H4 (cell line): ENCODE measurements at regions not wholly inside any gene's neighbourhood (a gene's known extent, or its start where the extent isn't known, plus 50 kb on each side); places are given as distances from the start of the nearest gene placed in this dataset.
A peak's percentile ranks its signal among the peaks of the same experiment; 100 is the strongest.
"Not testable (repeated sequence)": the region's sequence is repeated elsewhere in the genome, so short reads cannot be mapped to it uniquely, and the experiment has no call there.

Experiments used
- DNase-seq: peaks from one replicate; pipeline ENCODE4 v3.0.0-alpha.2; 2015; ENCODE audit warnings: low spot score

GRCh38 chr12:105524961-105525360 lies 194.5 kb downstream of the C12orf75 start:
- DNase-seq = no peak

GRCh38 chr12:105534068-105534467 lies 203.6 kb downstream of the C12orf75 start:
- DNase-seq = no peak

GRCh38 chr12:105535033-105535432 lies 204.5 kb downstream of the C12orf75 start:
- DNase-seq = not testable (repeated sequence)

GRCh38 chr12:105538880-105539279 lies 208.4 kb downstream of the C12orf75 start:
- DNase-seq = no peak

- DNase-seq = no peak
These were observed 209.2 kb downstream of the C12orf75 start for GRCh38 chr12:105539735-105540134.

GRCh38 chr12:105547786-105548185 lies 217.3 kb downstream of the C12orf75 start:
- DNase-seq = no peak

- no peak for DNase-seq
These were observed 218.1 kb downstream of the C12orf75 start for GRCh38 chr12:105548626-105549025.

DNA sequence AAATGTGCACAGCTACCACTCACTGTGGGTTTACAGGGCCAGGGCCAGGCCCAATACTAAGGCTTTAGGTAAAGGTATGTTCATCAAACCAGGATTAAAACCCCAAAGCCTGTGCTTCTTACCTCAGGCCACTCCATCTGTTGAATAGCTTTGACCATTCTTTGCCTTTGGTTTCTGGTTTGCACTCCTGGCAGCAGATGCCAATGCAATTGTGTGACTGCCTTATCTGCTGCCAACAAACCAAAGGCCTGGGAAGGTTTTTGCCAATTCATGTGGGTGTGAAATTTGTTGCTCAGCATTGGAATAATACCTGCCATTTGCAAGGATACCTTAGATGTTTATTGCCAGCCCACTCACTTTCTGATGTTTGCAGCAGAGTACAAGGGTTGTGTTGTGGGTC lies 221.6 kb downstream of the C12orf75 start:
- no peak for DNase-seq

DNA sequence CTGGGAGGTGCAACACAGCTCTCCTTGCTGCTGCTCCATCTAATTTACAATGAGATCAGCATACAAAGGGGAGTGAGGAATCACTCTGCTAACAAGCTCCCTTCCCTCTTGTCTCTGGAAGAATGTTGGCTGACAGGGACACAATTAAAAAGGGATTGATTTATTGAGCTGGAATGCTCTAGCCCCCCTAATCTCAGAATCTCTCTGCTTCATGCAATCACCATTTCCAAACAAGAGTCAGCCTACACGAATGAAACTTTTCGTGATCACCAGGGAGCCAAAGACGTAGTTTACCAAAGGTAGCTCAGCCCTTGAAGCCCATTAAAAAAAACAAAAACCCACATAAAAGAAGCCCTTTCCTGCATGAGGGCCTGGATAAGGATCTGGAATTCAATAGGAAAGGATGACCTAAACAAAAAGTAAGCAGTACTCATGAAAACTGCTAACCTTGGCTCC lies 223.8 kb downstream of the C12orf75 start:
- DNase-seq = no peak

- no peak for DNase-seq
These were observed 224.4 kb downstream of the C12orf75 start for GRCh38 chr12:105554856-105555255.

GRCh38 chr12:105555556-105556295 lies 225.2 kb downstream of the C12orf75 start:
- DNase-seq = no peak

GRCh38 chr12:105559310-105559709 lies 228.8 kb downstream of the C12orf75 start:
- no peak for DNase-seq

DNA sequence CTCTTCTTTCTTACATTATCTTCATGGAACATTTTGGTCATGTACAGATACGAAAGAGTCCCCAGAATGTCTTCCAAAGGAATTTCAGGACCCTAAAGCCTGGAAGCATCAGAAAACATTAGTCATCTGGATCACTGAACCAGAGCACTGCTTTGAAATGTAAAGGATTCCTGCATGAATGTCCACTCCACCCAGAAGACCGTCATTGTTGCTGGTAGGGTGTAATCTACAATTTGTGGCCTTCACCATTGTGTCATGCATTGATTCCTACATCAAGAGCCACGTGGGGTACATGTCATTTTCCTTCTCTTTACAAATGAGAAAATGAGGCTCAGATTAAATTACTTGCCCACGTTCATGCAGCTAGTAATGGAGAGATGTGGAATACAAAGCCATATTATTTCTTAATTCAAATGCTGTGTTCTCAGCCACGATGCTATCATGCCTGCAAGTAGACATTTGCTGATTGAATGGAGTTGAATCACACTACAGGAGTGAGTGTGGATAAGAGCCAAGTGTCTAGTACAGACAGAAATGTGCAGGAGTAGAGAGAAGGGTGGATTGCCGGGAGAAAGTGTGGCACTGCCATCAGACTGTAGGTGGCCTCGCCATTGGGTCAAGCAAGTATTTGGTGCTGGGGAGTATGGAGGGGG lies 231.2 kb downstream of the C12orf75 start:
- no peak for DNase-seq

GRCh38 chr12:105562199-105562971 lies 231.9 kb downstream of the C12orf75 start:
- DNase-seq = peak; percentile 81

GRCh38 chr12:105567061-105567460 lies 236.6 kb downstream of the C12orf75 start:
- DNase-seq = no peak

- DNase-seq = peak; percentile 30
These were observed 239.4 kb downstream of the C12orf75 start for GRCh38 chr12:105569886-105570285.

- DNase-seq = no peak
These were observed 240.5 kb downstream of the C12orf75 start for GRCh38 chr12:105570944-105571343.

GRCh38 chr12:105573574-105573973 lies 243.1 kb downstream of the C12orf75 start:
- DNase-seq = no peak

GRCh38 chr12:105574056-105574715 lies 243.7 kb downstream of the C12orf75 start:
- no peak for DNase-seq

DNA sequence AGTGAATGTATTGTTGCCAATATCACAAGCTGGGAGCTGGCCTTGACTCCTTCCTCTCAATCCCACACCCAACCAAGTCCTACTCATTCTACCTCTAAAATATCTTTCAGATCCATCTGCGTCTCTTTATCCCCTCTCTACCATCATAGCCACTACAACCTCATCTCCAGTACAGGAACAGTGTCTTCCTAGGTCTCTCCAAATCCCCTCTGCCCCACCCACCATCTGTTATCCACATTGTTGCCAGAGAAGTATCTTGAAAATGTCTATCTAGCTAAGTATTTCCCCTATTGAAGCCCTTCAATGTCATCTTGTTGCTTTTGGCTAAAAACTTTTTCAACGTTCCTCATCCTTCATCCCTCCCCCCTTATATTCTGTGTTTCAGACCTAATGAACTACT lies 244.7 kb downstream of the C12orf75 start:
- DNase-seq = no peak

DNA sequence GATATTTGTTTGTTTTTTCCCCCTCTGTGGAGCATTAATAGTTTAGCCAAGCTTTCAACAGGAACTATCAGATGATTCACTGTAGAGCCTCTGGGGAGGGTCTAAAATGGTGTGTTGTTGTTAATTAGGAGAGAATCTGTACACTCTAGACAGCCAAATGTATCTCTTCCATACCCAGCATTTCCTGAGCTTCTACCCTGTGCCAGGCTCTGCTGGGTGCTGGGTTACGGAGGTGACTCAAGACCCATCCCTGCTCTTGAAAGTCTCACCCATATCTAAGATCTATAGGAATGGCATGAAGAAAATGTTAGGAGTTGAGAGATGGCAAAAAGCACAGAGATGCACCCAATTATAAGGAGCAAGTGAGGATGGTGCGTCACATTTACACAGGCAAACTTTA lies 245.8 kb downstream of the C12orf75 start:
- DNase-seq = no peak

DNA sequence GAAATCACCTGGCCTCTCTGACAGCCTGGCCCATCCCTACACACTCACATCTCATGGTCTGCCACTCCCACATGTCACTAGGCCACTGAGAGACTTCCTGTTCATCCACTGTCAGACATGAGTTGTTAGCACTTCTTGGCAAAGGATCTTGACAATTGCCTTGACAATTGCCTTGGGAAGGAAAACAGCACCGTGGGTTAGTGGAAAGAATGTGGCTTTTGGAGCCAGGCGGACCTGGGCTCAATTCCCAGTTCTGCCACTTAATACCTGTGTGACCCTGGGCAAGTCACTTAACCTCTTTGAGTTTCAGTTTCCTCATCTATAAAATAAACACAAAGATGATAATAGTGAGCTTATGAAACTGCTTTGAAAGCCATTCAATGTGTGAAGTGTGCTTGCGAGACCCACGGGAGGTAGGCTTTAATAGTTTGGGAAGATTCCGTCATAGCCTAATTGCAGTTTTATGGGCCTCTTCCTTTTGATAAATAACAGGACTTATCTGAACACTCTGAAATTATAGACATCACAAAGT lies 250.4 kb downstream of the C12orf75 start:
- DNase-seq = no peak
